HepG2 (cell line): ENCODE measurements at regions not wholly inside any gene's neighbourhood (a gene's known extent, or its start where the extent isn't known, plus 50 kb on each side); places are given as distances from the start of the nearest gene placed in this dataset.

Experiments
- ATAC-seq: fragments of 200-7000 bp; cut with Tn5 transposase; 3 replicates; pipeline ENCODE4 v1.9.1; 2020; ENCODE audit warnings: mild to moderate bottlenecking, moderate library complexity
- BruUV-seq: library from RNA; stranded (reverse); fragments of 400-500 nt; replicated peaks from 2 replicates; lab custom pipeline; 2021; lab: Mats Ljungman, UMichigan
- CTCF ChIA-PET: fragments of 300-600 bp; formaldehyde crosslinking; extraction: SDS; loops from one replicate; lab custom pipeline; 2021; ENCODE audit warnings: low total read pairs, inconsistent platforms, low intra/inter-chr PET ratio; lab: Yijun Ruan, JAX
- POLR2A ChIA-PET: fragments of 350-600 bp; sonication (Branson Sonifier 250); formaldehyde crosslinking; loops from one replicate; lab custom pipeline; 2020; ENCODE audit warnings: antibody characterized with exemption, inconsistent platforms; lab: Yijun Ruan, JAX
- DNase-seq: peaks from one replicate; pipeline ENCODE4 v3.0.0-alpha.2; 2015; ENCODE audit warnings: low spot score
- FAIRE-seq: peaks from 3 replicates; lab custom pipeline; 2011; peaks lifted over from hg19 to GRCh38; lab: Jason Lieb, UNC
- H2AFZ ChIP-seq: one replicate; pipeline ENCODE4 v1.6.1; 2011; ENCODE audit warnings: low read length, inconsistent platforms
- H3K27ac ChIP-seq: fragments of 300-600 bp; 3 replicates; pipeline ENCODE4 v1.8.0; 2011; ENCODE audit warnings: mixed run types, mild to moderate bottlenecking, mixed read lengths, low read length, inconsistent platforms; ENCODE audit not compliant: insufficient read depth; ENCODE audit errors: extremely low read length
- H3K27me3 ChIP-seq, 2 experiments: fragments of 200-600 bp in 1 of 2; 2 replicates in 1 of 2; 3 replicates in 1 of 2; pipeline versions ENCODE4 v1.6.0 to v1.8.0; 2011; ENCODE audit warnings: low read length in 2 of 2, mild to moderate bottlenecking in 2 of 2, moderate library complexity in 2 of 2, inconsistent platforms in 1 of 2; ENCODE audit not compliant: insufficient read depth in 2 of 2, control insufficient read depth in 1 of 2
- H3K36me3 ChIP-seq, 2 experiments: fragments of 200-600 bp in 1 of 2; replicated peaks in 1 of 2; 2 replicates in 1 of 2; 3 replicates in 1 of 2; pipeline versions ENCODE4 v1.5.1 to v1.8.0; 2011; ENCODE audit warnings: low read length in 2 of 2, inconsistent platforms in 1 of 2; ENCODE audit not compliant: insufficient read depth in 2 of 2, control insufficient read depth in 1 of 2
- H3K4me1 ChIP-seq: 2 replicates; pipeline ENCODE4 v1.5.1; 2012; ENCODE audit warnings: low read length, inconsistent platforms; ENCODE audit not compliant: insufficient read depth
- H3K4me2 ChIP-seq: 2 replicates; pipeline ENCODE4 v1.6.0; 2011; ENCODE audit warnings: low read depth, low read length, inconsistent platforms
- H3K4me3 ChIP-seq, 3 experiments: fragments of 200-600 bp in 1 of 3; sonication (generic), shearing (Covaris generic) in 1 of 3; replicated peaks in 1 of 3; 2 replicates each; pipeline ENCODE4 v1.5.1; 2011 to 2016; ENCODE audit warnings: low read length in 3 of 3, inconsistent platforms in 2 of 3, low read depth in 2 of 3, mild to moderate bottlenecking in 2 of 3, control low read depth in 1 of 3, mixed read lengths in 1 of 3; ENCODE audit not compliant: insufficient read depth in 1 of 3
- H3K79me2 ChIP-seq: one replicate; pipeline ENCODE4 v1.6.1; 2011; ENCODE audit warnings: low read length, inconsistent platforms; ENCODE audit not compliant: insufficient read depth
- H3K9ac ChIP-seq: 2 replicates; pipeline ENCODE4 v1.6.0; 2011; ENCODE audit warnings: mild to moderate bottlenecking, low read depth, low read length, inconsistent platforms; ENCODE audit not compliant: insufficient read depth
- H3K9me3 ChIP-seq: 2 replicates; pipeline ENCODE4 v1.5.1; 2012; ENCODE audit warnings: mild to moderate bottlenecking, low read length
- H4K20me1 ChIP-seq: 2 replicates; pipeline ENCODE4 v1.6.0; 2011; ENCODE audit warnings: inconsistent platforms, mild to moderate bottlenecking, low read length, moderate library complexity; ENCODE audit not compliant: insufficient read depth
- TOPORS ChIP-seq: sonication (generic); formaldehyde crosslinking; IDR thresholded peaks from 2 replicates; pipeline ENCODE4 v1.8.0; 2023; ENCODE audit warnings: mild to moderate bottlenecking, missing genetic modification reagents
- ZBTB8A ChIP-seq: sonication (generic); formaldehyde crosslinking; IDR thresholded peaks from 2 replicates; pipeline ENCODE4 v1.4.0; 2020; ENCODE audit warnings: mild to moderate bottlenecking, low read depth, missing genetic modification reagents, borderline replicate concordance
- ZNF430 ChIP-seq: sonication (generic); formaldehyde crosslinking; IDR thresholded peaks from 2 replicates; pipeline ENCODE4 v1.9.0; 2021; ENCODE audit warnings: mild to moderate bottlenecking, missing genetic modification reagents
- ZSCAN9 ChIP-seq: IDR thresholded peaks from 2 replicates; pipeline ENCODE4 v1.6.1; 2016; ENCODE audit warnings: borderline replicate concordance
- WGBS: methylation state at CpG from one replicate; pipeline ENCODE4 v1.1.6; 2017; ENCODE audit warnings: low lambda C conversion rate; 5-methylcytosine and 5-hydroxymethylcytosine counted together
- in situ Hi-C: cut with HindIII; loops from 2 replicates; pipeline ENCODE4 v1.10.0; 2017; ENCODE audit warnings: low pct_unique_long_range_greater_than_20kb; ENCODE audit not compliant: extremely low pct_ligation_motif_present
- intact Hi-C: fragments of 100-400 bp; cut with micrococcal nuclease; formaldehyde crosslinking; loops from one replicate; pipeline ENCODE4 v1.10.0; 2022; ENCODE audit not compliant: unreplicated experiment
- TF ChIP-seq, protein P1 (sequence below): sonication (generic); IDR thresholded peaks from 2 replicates; pipeline ENCODE4 v1.6.1; 2016; ENCODE audit warnings: low read depth, borderline replicate concordance

DNA sequence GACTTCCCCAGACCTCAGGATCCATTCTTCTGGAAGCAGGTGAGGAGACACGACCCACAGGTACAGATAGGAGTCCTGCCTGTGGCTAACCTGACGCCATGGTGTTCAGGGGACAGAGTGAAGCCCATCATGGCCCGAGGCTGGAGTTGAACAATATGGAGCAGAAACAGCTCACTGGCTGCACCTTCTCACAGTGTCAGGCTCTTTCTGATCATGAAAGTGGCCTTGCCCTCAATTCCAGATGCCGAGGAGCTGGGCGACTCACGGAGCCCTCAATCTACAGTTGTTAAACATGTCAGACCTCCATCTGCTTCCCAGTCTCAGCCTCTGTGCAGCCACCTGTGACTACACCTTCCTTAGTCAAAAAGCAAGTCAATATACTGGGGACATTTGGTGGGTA lies 110.8 kb upstream of the SMAD3 start (continued):
- TF ChIP-seq ZSCAN9 (CRISPR knock-in tag): no peak
- TF ChIP-seq ZNF430 (CRISPR knock-in tag): no peak
- no peak for TF ChIP-seq ZBTB8A (CRISPR knock-in tag)

GRCh38 chr15:66955001-66955516 lies 110.3 kb upstream of the SMAD3 start:
- in situ Hi-C loops: no loop called here
- Histone ChIP-seq H3K27ac (no peak overlapping the region), H3K4me3 (no peak overlapping the region), H2AFZ (no peak overlapping the region), H4K20me1 (no peaks in the 10 kb centered on the region), H3K27me3 (peaks cover 3 to 8% of the 10 kb centered on the region in 2 experiments; a peak in 2 of 5 replicates), H3K9ac (no peak overlapping the region), H3K9me3 (no peaks in the 10 kb centered on the region), H3K36me3 (no peaks in the 10 kb centered on the region), H3K4me1 (peaks cover 12% of the 10 kb centered on the region), H3K4me2 (no peak overlapping the region), H3K79me2 (no peaks in the 10 kb centered on the region)
- TF ChIP-seq, protein P1, sequence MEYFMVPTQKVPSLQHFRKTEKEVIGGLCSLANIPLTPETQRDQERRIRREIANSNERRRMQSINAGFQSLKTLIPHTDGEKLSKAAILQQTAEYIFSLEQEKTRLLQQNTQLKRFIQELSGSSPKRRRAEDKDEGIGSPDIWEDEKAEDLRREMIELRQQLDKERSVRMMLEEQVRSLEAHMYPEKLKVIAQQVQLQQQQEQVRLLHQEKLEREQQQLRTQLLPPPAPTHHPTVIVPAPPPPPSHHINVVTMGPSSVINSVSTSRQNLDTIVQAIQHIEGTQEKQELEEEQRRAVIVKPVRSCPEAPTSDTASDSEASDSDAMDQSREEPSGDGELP: peak; percentile 28; the same call in 1 of the 2 replicates
- no peak for TF ChIP-seq TOPORS (CRISPR knock-in tag)
- BruUV-seq: no TSS peak
- WGBS: 9% methylated on average over 4 of the region's 4 CpGs
- no peak for FAIRE-seq
- ChIA-PET POLR2A (no interaction called here), CTCF (no interaction called here)
- no peak for ATAC-seq
- intact Hi-C loops: no loop called here
- DNase-seq: no peak
